Aorta (tissue), 5 donors: ENCODE measurements at regions not wholly inside any gene's neighbourhood (a gene's known extent, or its start where the extent isn't known, plus 50 kb on each side); places are given as distances from the start of the nearest gene placed in this dataset.

Experiments
- ATAC-seq: fragments of 200-7000 bp; cut with Tn5 transposase; one replicate; pipeline ENCODE4 v1.9.1; 2022; ENCODE audit warnings: moderate library complexity; ENCODE audit not compliant: low FRiP score
- DNase-seq, 2 donors: peaks; one replicate each; pipeline ENCODE4 v3.0.0-alpha.2; 2020
- H3K27ac ChIP-seq, 2 donors: one replicate each; pipeline ENCODE4 v1.5.1; 2013; ENCODE audit warnings: low read length in 2 of 2, mild to moderate bottlenecking in 2 of 2, moderate library complexity in 2 of 2, control low read depth in 1 of 2, inconsistent platforms in 1 of 2, low read depth in 1 of 2
- H3K27me3 ChIP-seq, 2 donors: one replicate each; pipeline ENCODE4 v1.6.1; 2013; ENCODE audit warnings: control low read depth in 1 of 2, low read length in 1 of 2, mild to moderate bottlenecking in 1 of 2, moderate library complexity in 1 of 2; ENCODE audit not compliant: insufficient read depth in 2 of 2, control insufficient read depth in 1 of 2
- H3K36me3 ChIP-seq, 2 donors: one replicate each; pipeline ENCODE4 v1.6.1; 2013; ENCODE audit warnings: control low read depth in 1 of 2, low read length in 1 of 2, mild to moderate bottlenecking in 1 of 2; ENCODE audit not compliant: insufficient read depth in 2 of 2, control insufficient read depth in 1 of 2
- H3K4me1 ChIP-seq, 2 donors: one replicate each; pipeline ENCODE4 v1.6.1; 2013; ENCODE audit warnings: low read length in 2 of 2, control low read depth in 1 of 2, mild to moderate bottlenecking in 1 of 2, moderate library complexity in 1 of 2; ENCODE audit not compliant: insufficient read depth in 2 of 2, control insufficient read depth in 1 of 2
- H3K4me3 ChIP-seq, 2 donors: one replicate each; pipeline ENCODE4 v1.5.1; 2013; ENCODE audit warnings: low read length in 2 of 2, control low read depth in 1 of 2, mild to moderate bottlenecking in 1 of 2
- H3K9me3 ChIP-seq: one replicate; pipeline ENCODE4 v1.6.1; 2013; ENCODE audit warnings: mild to moderate bottlenecking, low read length; ENCODE audit not compliant: control insufficient read depth
- WGBS, 2 donors: extraction: QIAGEN DNeasy Blood & Tissue Kit; methylation state at CpG; one replicate each; pipeline ENCODE4 v1.1.7; 2013; 5-methylcytosine and 5-hydroxymethylcytosine counted together
- intact Hi-C, 2 donors: fragments of 100-400 bp; cut with DNase I; formaldehyde crosslinking; loops; one replicate each; pipeline versions ENCODE4 v1.14.2 to v1.15.0; 2022
- donor health status: healthy with polysubstance abuse.
- donor health status: Bipolar disorder and iron deficiency.
- donor health status: DM: no; HTN: no; CAD: no.
- donor health status: DM: no; HTN: no; CAD: no.
- donor health status: DM: yes; HTN: yes; CAD: no.

DNA sequence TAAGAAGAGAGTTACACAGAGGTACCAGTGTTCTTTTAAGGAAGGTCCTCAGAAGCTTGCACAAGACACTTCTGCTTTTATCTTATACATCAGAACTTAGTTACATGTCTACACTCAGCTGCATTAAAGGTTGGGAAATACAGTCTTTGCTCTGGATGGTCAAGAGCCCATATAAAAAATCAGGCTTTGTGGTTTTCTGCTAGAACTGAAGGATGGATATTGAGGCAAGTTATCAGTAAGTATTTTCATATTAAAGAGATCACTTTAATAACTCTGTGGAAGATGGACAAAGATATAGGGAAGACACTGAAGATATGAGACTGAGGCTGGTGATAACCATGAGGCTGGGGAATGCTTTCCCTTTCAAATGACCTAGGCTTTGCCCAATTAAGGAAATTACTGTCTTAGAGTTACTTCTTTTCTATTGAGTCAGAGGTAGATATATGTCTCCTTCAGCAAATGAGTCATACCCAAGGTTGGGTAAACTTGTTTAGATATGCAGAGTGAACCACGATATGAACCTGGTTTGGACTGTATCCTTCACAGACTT lies 87.0 kb upstream of the TNC start:
- Histone ChIP-seq H3K9me3 (no peaks in the 10 kb centered on the region), H3K36me3 (no peaks in the 10 kb centered on the region), H3K27me3 (no peaks in the 10 kb centered on the region), H3K4me1 (peaks cover 0 to 3% of the 10 kb centered on the region in 2 donors), H3K27ac (no peak overlapping the region), H3K4me3 (no peak overlapping the region)
- intact Hi-C loops, result loop anchor here in 1 of 2 donors (5.0 kb wide), 1 partner anchor 43 kb away; no protein-coding TSS in a partner anchor
- 55 to 70% methylated on average over 1 of the region's 1 CpG for WGBS, 2 donors
- ATAC-seq, result no peak
- DNase-seq, result no peak

DNA sequence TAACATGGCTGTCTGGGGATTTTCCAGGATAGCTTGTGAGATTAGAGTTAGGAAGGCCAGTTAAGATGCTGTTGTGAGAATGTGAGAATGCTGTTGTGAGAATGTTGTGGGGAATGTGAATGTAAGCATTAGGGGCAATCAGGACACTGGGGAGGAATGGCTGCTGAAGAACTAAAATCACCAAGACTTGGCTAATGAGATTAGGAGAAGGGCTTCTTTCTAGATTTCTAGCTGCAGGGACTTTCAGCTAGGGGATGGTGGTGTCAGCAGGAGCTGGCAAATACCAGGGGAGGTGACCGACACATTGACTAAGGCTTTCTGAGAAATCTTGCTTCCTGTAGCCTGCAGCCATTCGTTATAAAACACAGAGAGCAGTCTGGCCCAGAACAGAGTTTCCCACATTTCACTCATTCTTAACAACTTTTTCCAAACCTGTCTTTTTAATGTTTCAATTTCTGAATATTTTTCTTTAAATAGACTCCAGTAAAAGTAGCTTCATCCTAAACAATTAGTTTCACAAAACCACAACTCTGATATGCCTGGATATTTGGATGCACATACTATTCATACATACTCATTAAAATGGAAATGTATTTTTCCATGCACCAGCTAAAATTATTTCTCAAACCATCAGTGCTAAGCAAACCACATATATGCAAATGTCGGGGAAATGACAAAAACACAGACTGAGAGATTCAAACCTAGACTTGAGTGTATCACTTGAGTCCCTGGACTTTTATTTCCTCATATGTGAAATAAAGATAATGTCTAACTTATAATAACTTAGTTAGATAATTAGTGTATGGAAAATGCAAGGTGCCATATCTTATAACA lies 89.3 kb upstream of the TNC start:
- Histone ChIP-seq H3K27ac (no peak overlapping the region), H3K4me3 (no peak overlapping the region), H3K4me1 (peaks cover 0 to 1% of the 10 kb centered on the region in 2 donors), H3K9me3 (no peaks in the 10 kb centered on the region), H3K36me3 (no peaks in the 10 kb centered on the region), H3K27me3 (no peaks in the 10 kb centered on the region)
- intact Hi-C loops, result no loop called here
- ATAC-seq (no peak), DNase-seq (peak in 1 of 2 donors; percentile 47)
- WGBS, 2 donors, result 46 to 48% methylated on average over 3 of the region's 3 CpGs

DNA sequence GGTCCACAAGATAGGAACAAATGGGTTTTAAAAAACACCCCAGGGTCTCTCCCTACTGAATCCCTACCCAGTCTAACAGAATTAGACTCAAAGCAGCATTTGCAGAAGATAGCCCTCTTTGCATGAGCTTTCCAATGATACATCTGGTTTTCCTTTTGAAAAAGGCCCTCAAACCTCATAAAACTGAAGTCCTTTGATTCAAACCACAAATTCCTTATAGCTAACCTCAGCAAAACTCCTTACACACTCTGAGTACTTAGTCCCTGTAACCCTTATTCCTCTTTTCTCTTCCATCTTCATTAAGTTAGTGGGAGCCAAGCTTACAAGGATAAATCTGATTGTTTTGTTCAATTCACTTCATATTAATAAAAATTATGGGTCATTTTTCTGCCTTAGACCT lies 90.5 kb upstream of the TNC start:
- ATAC-seq (no peak), DNase-seq (no peak)
- H3K9me3 ChIP-seq, result no peaks in the 10 kb centered on the region
- no peak overlapping the region for H3K27ac ChIP-seq
- no peaks in the 10 kb centered on the region for H3K36me3 ChIP-seq
- H3K27me3 ChIP-seq, result no peaks in the 10 kb centered on the region
- no peaks in the 10 kb centered on the region for H3K4me1 ChIP-seq
- no peak overlapping the region for H3K4me3 ChIP-seq
- intact Hi-C loops, result no loop called here

DNA sequence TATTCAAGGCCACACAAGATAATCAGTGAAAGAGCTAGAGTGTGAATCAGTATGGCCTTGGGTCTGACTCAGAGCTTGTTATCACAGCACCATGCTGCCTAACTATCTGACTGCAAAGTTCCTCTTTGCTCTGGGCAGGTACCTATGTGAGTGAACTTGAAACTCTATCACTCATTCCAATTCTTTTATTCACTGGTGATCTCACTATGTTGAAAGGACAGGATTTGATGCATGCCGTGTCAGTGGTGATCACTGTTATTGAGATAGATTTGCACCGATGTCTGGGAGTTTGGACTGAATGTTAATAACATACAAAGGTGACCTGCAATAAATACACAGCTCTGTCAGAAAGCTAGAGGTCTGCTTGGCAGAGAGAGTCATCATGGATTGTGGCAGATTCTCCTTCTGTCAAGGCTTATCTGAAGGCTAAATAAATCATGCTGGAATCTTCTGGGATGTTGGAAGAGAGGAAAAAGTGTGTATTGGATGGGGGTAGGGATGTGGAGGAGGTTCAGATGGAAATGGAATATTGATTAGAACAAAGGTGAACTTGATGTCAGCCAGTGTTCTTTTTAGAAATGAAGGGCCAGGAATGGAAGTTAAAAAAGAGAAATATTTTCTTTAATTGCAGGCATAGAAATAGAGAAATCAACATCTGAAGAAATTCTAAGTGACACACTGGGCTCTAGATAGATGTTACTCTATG lies 91.8 kb upstream of the TNC start:
- WGBS, 2 donors, result 43 to 49% methylated on average over 2 of the region's 2 CpGs
- H3K36me3 ChIP-seq, result no peaks in the 10 kb centered on the region
- intact Hi-C loops, result no loop called here
- H3K9me3 ChIP-seq, result no peaks in the 10 kb centered on the region
- H3K4me3 ChIP-seq, result no peak overlapping the region
- H3K4me1 ChIP-seq, result no peaks in the 10 kb centered on the region
- ATAC-seq (no peak), DNase-seq (no peak)
- H3K27ac ChIP-seq, result no peak overlapping the region
- H3K27me3 ChIP-seq, result peaks cover 0 to 1% of the 10 kb centered on the region in 2 donors

DNA sequence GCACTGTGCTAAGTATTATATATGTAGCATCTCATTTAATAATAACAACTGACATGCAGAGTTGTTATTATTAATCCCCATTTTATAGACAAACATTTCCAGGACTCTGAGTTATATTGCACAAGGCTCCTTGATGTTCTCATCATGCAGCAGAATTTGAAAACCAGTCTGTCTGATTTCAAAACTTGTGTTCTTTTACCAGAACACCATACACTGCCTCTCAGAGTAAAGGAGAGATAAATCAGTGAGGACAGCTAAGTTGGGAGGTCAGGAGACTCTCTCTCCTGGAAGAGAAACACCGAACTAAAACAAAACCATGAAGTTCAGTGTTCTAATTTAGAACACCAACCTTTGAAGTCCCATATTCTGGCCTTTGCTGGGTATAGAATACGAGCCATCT lies 92.7 kb upstream of the TNC start:
- DNase-seq, result no peak
- no peaks in the 10 kb centered on the region for H3K36me3 ChIP-seq
- intact Hi-C loops, result no loop called here
- H3K4me3 ChIP-seq, result no peak overlapping the region
- no peak for ATAC-seq
- no peaks in the 10 kb centered on the region for H3K4me1 ChIP-seq
- WGBS, 2 donors, result 86 to 91% methylated on average over 2 of the region's 2 CpGs
- peaks cover 0 to 1% of the 10 kb centered on the region in 2 donors for H3K27me3 ChIP-seq
- no peak overlapping the region for H3K27ac ChIP-seq
- no peaks in the 10 kb centered on the region for H3K9me3 ChIP-seq

DNA sequence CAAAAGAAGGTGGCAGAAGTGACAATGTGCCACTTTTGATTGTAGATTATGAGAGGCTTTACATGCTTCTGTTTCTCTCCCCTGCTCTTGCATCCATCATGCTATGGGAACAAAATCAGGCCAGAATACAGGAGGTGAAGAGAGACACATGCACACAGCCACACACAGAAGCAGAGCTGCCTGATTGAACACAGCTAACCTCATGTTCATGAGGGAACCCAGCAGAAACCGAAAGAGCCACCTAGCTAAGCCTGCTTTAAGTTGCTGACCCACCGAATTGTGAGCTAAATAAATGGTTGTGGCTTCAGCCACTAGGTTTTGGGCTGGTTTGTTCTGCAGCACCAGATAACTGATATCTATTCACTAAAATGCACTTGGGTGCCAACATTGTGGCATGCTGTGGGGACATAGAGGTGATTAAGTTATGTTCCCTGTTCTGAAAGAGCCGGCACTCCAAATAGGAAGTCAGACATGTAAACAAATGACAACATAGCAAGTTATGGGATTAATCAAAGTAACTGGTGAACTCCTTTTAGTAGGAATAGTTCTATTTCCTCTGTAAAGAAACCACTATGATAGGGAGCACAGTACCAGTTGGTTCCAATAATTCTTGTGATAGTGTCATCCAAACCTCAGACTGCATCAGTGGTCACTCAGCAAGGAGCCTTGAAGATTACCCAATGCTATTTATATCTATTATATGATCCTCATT lies 93.6 kb upstream of the TNC start:
- H3K4me3 ChIP-seq, result no peak overlapping the region
- no peak overlapping the region for H3K27ac ChIP-seq
- H3K36me3 ChIP-seq, result no peaks in the 10 kb centered on the region
- H3K27me3 ChIP-seq, result peaks cover 0 to 1% of the 10 kb centered on the region in 2 donors
- DNase-seq, result no peak
- H3K4me1 ChIP-seq, result no peaks in the 10 kb centered on the region
- no peak for ATAC-seq
- 51 to 69% methylated on average over 3 of the region's 3 CpGs for WGBS, 2 donors
- H3K9me3 ChIP-seq, result no peaks in the 10 kb centered on the region
- intact Hi-C loops, result no loop called here

DNA sequence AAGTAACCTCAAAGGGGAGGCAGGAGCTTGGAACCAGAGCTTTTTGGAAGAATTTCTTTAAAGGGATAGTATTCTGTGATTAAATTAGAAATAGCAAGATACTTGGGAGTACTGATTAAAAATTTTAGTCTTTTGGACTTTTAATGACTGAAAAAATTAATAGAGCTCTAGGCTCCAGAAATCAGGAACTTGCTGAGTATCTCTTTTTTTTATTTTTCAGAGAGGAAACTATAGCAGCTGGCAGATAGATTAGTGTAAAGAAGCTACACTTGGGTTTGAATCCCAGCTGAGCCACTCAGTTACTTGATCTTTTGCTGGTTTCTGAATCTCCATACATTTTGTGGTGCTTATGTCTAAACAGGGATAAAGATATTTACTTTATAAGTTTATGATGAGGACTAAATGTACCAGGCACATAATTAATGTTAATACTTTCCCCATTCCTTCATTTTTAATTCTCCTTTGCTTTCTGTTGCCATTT lies 94.2 kb upstream of the TNC start:
- H3K4me3 ChIP-seq, result no peak overlapping the region
- H3K36me3 ChIP-seq, result no peaks in the 10 kb centered on the region
- H3K4me1 ChIP-seq, result no peaks in the 10 kb centered on the region
- H3K27ac ChIP-seq, result no peak overlapping the region
- H3K27me3 ChIP-seq, result peaks cover 0 to 1% of the 10 kb centered on the region in 2 donors
- DNase-seq, result no peak
- no peak for ATAC-seq
- no peaks in the 10 kb centered on the region for H3K9me3 ChIP-seq
- intact Hi-C loops, result no loop called here

DNA sequence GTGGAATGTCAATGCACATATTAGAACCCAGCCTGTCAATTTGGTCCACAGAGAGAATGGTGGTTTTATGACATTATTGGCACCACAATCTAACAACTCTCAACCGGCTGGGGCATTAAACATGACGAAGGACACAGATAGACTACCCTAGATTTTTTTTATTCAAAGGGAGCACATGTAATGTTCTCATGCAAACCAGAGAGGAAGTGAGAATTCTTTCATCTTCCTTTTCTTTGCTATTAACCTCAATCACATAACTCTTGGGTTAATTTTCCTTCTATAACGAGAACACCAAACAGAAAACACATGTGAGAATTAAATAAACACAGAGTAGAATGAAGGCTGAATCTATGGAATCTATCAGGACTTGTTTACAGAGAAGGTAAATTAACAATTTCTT lies 94.9 kb upstream of the TNC start:
- 88 to 91% methylated on average over 3 of the region's 3 CpGs for WGBS, 2 donors
- Histone ChIP-seq H3K4me1 (no peaks in the 10 kb centered on the region), H3K9me3 (no peaks in the 10 kb centered on the region), H3K36me3 (no peaks in the 10 kb centered on the region), H3K4me3 (no peak overlapping the region), H3K27me3 (peaks cover 0 to 1% of the 10 kb centered on the region in 2 donors), H3K27ac (no peak overlapping the region)
- DNase-seq, result no peak
- intact Hi-C loops, result no loop called here
- no peak for ATAC-seq
